Endodermal cell (in vitro differentiated cells): ENCODE measurements at regions not wholly inside any gene's neighbourhood (a gene's known extent, or its start where the extent isn't known, plus 50 kb on each side); places are given as distances from the start of the nearest gene placed in this dataset.

Experiments used
- DNase-seq: peaks from one replicate; pipeline ENCODE4 v3.0.0-alpha.2; 2017
- H3K27ac ChIP-seq: 2 replicates; pipeline ENCODE4 v1.5.1; 2013; ENCODE audit warnings: mild to moderate bottlenecking, low read depth, low read length, moderate library complexity
- H3K27me3 ChIP-seq: 2 replicates; pipeline ENCODE4 v1.6.1; 2013; ENCODE audit warnings: mild to moderate bottlenecking, low read length, moderate library complexity; ENCODE audit not compliant: insufficient read depth, control insufficient read depth, poor library complexity, severe bottlenecking
- H3K36me3 ChIP-seq: 2 replicates; pipeline ENCODE4 v1.7.0; 2013; ENCODE audit warnings: mild to moderate bottlenecking, low read length, moderate library complexity; ENCODE audit not compliant: control insufficient read depth, insufficient read depth
- H3K4me1 ChIP-seq: one replicate; pipeline ENCODE4 v1.7.0; 2013; ENCODE audit warnings: low read length; ENCODE audit not compliant: control insufficient read depth, insufficient read depth
- H3K4me3 ChIP-seq: 2 replicates; pipeline ENCODE4 v1.5.1; 2013; ENCODE audit warnings: mild to moderate bottlenecking, low read length, moderate library complexity
- H3K9ac ChIP-seq: 2 replicates; pipeline ENCODE4 v1.6.1; 2013; ENCODE audit warnings: mild to moderate bottlenecking, low read length, moderate library complexity; ENCODE audit not compliant: poor library complexity, severe bottlenecking; ENCODE audit errors: extremely low read depth
- H3K9me3 ChIP-seq: 2 replicates; pipeline ENCODE4 v1.6.1; 2013; ENCODE audit warnings: mild to moderate bottlenecking, low read length, moderate library complexity; ENCODE audit not compliant: control insufficient read depth
- H3K27ac Mint-ChIP-seq: 2 replicates; pipeline ENCODE4 v1.8.0; 2020; ENCODE audit warnings: mixed read lengths
- H3K27me3 Mint-ChIP-seq: 2 replicates; pipeline ENCODE4 v1.8.0; 2021; ENCODE audit warnings: mild to moderate bottlenecking, mixed read lengths; ENCODE audit not compliant: insufficient read depth
- H3K36me3 Mint-ChIP-seq: 2 replicates; pipeline ENCODE4 v1.8.0; 2020; ENCODE audit warnings: low read depth, mixed read lengths
- H3K4me1 Mint-ChIP-seq: 2 replicates; pipeline ENCODE4 v1.8.0; 2020; ENCODE audit warnings: mixed read lengths
- H3K4me3 Mint-ChIP-seq: 2 replicates; pipeline ENCODE4 v1.8.0; 2020; ENCODE audit warnings: mild to moderate bottlenecking, moderate library complexity, mixed read lengths
- H3K9me3 Mint-ChIP-seq: 2 replicates; pipeline ENCODE4 v1.8.0; 2020; ENCODE audit warnings: mild to moderate bottlenecking, mixed read lengths
- CTCF ChIP-seq: fragments of 200-600 bp; sonication (generic); conservative IDR thresholded peaks from 2 replicates; pipeline ENCODE4 v1.5.0; 2021; ENCODE audit warnings: antibody characterized with exemption, mild to moderate bottlenecking
- WGBS, 2 experiments: methylation state at CpG; one replicate each; pipeline versions ENCODE4 v1.1.5 to v1.1.7; 2013; ENCODE audit warnings: missing lambda C conversion rate in 2 of 2, mixed read lengths in 1 of 2; ENCODE audit not compliant: insufficient coverage in 1 of 2, insufficient read length in 1 of 2; 5-methylcytosine and 5-hydroxymethylcytosine counted together

DNA sequence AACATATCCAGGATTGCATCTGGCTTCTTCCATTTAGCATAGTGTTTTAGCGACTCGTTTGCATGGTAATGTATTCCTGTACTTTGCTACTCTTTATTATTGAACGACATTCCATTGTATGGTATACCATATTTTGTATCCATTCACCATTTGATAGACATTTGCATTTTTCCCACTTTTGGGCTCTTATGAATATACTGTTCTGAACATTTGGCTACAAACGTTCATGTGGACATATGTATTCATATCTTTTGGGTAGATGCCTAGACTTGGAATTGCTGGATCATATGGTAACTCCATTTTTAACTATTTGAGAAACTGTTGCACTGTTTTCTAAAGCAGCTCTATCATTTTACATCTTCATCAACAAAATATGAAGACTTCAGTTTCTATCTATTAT lies 383.7 kb upstream of the AKR1E2 start:
- Mint-ChIP-seq H3K27me3 (no peaks in the 10 kb centered on the region), H3K36me3 (no peaks in the 10 kb centered on the region), H3K9me3 (peaks cover 3% of the 10 kb centered on the region), H3K27ac (no peak overlapping the region), H3K4me1 (peaks cover 4% of the 10 kb centered on the region), H3K4me3 (no peak overlapping the region)
- Histone ChIP-seq H3K9me3 (no peaks in the 10 kb centered on the region), H3K4me1 (no peaks in the 10 kb centered on the region), H3K9ac (no peak overlapping the region), H3K27me3 (no peaks in the 10 kb centered on the region), H3K27ac (no peak overlapping the region), H3K36me3 (no peaks in the 10 kb centered on the region), H3K4me3 (no peak overlapping the region)
- TF ChIP-seq CTCF: no peak
- no peak for DNase-seq
- 97% methylated on average over 4 of the region's 4 CpGs; no CpG with 5 or more reads in 1 of the 2 experiments for WGBS, 2 experiments

- TF ChIP-seq CTCF: no peak
- no peak for DNase-seq
- no peaks in the 10 kb centered on the region for H3K27me3 Mint-ChIP-seq
- H3K4me3 Mint-ChIP-seq: no peak overlapping the region
- no peaks in the 10 kb centered on the region for H3K36me3 Mint-ChIP-seq
- Histone ChIP-seq H3K36me3 (no peaks in the 10 kb centered on the region), H3K4me3 (no peak overlapping the region), H3K27me3 (no peaks in the 10 kb centered on the region), H3K4me1 (no peaks in the 10 kb centered on the region), H3K9ac (no peak overlapping the region), H3K9me3 (no peaks in the 10 kb centered on the region), H3K27ac (no peak overlapping the region)
- WGBS, 2 experiments: 96 to 100% methylated on average over 2 to 4 of the region's 5 CpGs
- H3K4me1 Mint-ChIP-seq: peaks cover 4% of the 10 kb centered on the region
- no peak overlapping the region for H3K27ac Mint-ChIP-seq
- H3K9me3 Mint-ChIP-seq: peaks cover 3% of the 10 kb centered on the region
Measured at GRCh38 chr10:4440260-4440659, 385.7 kb upstream of the AKR1E2 start.

DNA sequence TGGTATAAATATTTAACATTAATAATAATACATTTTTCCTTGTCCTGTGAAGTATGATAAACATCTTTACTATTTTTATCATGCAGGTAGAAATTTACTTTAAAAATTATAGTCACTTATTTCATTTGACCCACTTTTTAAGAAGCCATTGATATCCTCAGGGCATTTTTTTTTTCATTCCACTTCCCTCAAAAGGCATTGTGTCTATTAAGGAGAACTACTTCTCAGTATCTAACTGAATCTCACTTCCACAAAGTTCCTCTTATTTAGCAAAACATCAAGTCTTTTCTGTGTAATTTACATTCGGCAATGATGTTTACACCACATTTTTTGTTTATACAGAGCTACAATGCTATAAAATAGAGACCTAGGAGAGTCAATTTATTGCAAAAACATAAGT lies 388.2 kb upstream of the AKR1E2 start:
- H3K9me3 Mint-ChIP-seq: no peaks in the 10 kb centered on the region
- no peak overlapping the region for H3K4me3 Mint-ChIP-seq
- H3K9me3 ChIP-seq: no peaks in the 10 kb centered on the region
- H3K27me3 Mint-ChIP-seq: no peaks in the 10 kb centered on the region
- TF ChIP-seq CTCF: no peak
- 94% methylated on average over 1 of the region's 1 CpG; no CpG with 5 or more reads in 1 of the 2 experiments for WGBS, 2 experiments
- H3K27ac ChIP-seq: no peak overlapping the region
- no peaks in the 10 kb centered on the region for H3K27me3 ChIP-seq
- H3K36me3 ChIP-seq: no peaks in the 10 kb centered on the region
- H3K4me1 Mint-ChIP-seq: peaks cover 4% of the 10 kb centered on the region
- no peak for DNase-seq
- no peak overlapping the region for H3K27ac Mint-ChIP-seq
- no peak overlapping the region for H3K4me3 ChIP-seq
- H3K4me1 ChIP-seq: no peaks in the 10 kb centered on the region
- no peaks in the 10 kb centered on the region for H3K36me3 Mint-ChIP-seq
- no peak overlapping the region for H3K9ac ChIP-seq
